ENCODE measurements at regions not wholly inside any gene's neighbourhood (a gene's known extent, or its start where the extent isn't known, plus 50 kb on each side); places are given as distances from the start of the nearest gene placed in this dataset.
"Not testable (repeated sequence)": the region's sequence is repeated elsewhere in the genome, so short reads cannot be mapped to it uniquely, and the experiment has no call there.

GRCh38 chr20:26073972-26074371, 377.3 kb upstream of the ZNF337 start:
- H3K4me1 ChIP-seq; DNase-seq; intact Hi-C loops (cut with DNase I; ENCODE audit: low total_unique reads); H3K4me3 ChIP-seq; H3K27me3 ChIP-seq; H3K36me3 ChIP-seq; in situ Hi-C loops (cut with MboI; ENCODE audit: low pct_ligation_motif_present in 1 of 4, low pct_unique_long_range_greater_than_20kb in 1 of 4, low sequenced_read_pairs in 3 of 4); H3K9me3 ChIP-seq; H3K27ac ChIP-seq: not testable (repeated sequence)
- 74 to 81% methylated on average over 4 of the region's 4 CpGs for WGBS, 2 donors (ENCODE audit: low coverage in 1 of 2)

- H3K4me1 ChIP-seq; DNase-seq; in situ Hi-C loops (cut with MboI; ENCODE audit: low pct_ligation_motif_present in 1 of 4, low pct_unique_long_range_greater_than_20kb in 1 of 4, low sequenced_read_pairs in 3 of 4); H3K4me3 ChIP-seq; H3K27ac ChIP-seq; H3K27me3 ChIP-seq; H3K36me3 ChIP-seq; H3K9me3 ChIP-seq; intact Hi-C loops (cut with DNase I; ENCODE audit: low total_unique reads): not testable (repeated sequence)
- WGBS, 2 donors (ENCODE audit: low coverage in 1 of 2), result no CpG with 5 or more reads among the region's 28 CpGs
These were observed 362.7 kb upstream of the ZNF337 start for GRCh38 chr20:26059324-26059723.

GRCh38 chr20:26058446-26058845, 361.8 kb upstream of the ZNF337 start:
- H3K36me3 ChIP-seq; H3K4me3 ChIP-seq; H3K27me3 ChIP-seq; in situ Hi-C loops (cut with MboI; ENCODE audit: low pct_ligation_motif_present in 1 of 4, low pct_unique_long_range_greater_than_20kb in 1 of 4, low sequenced_read_pairs in 3 of 4); DNase-seq; H3K9me3 ChIP-seq; H3K4me1 ChIP-seq; H3K27ac ChIP-seq; intact Hi-C loops (cut with DNase I; ENCODE audit: low total_unique reads): not testable (repeated sequence)
- no CpG with 5 or more reads among the region's 10 CpGs for WGBS, 2 donors (ENCODE audit: low coverage in 1 of 2)

- H3K9me3 ChIP-seq; in situ Hi-C loops (cut with MboI; ENCODE audit: low pct_ligation_motif_present in 1 of 4, low pct_unique_long_range_greater_than_20kb in 1 of 4, low sequenced_read_pairs in 3 of 4); H3K36me3 ChIP-seq; H3K4me1 ChIP-seq; H3K27me3 ChIP-seq; DNase-seq; H3K27ac ChIP-seq; H3K4me3 ChIP-seq; intact Hi-C loops (cut with DNase I; ENCODE audit: low total_unique reads): not testable (repeated sequence)
- WGBS, 2 donors (ENCODE audit: low coverage in 1 of 2), result no CpG with 5 or more reads among the region's 41 CpGs
These were observed 360.6 kb upstream of the ZNF337 start for GRCh38 chr20:26057135-26057752.

- DNase-seq; H3K9me3 ChIP-seq; intact Hi-C loops (cut with DNase I; ENCODE audit: low total_unique reads); in situ Hi-C loops (cut with MboI; ENCODE audit: low pct_ligation_motif_present in 1 of 4, low pct_unique_long_range_greater_than_20kb in 1 of 4, low sequenced_read_pairs in 3 of 4); H3K36me3 ChIP-seq; H3K27ac ChIP-seq; H3K27me3 ChIP-seq; H3K4me3 ChIP-seq; H3K4me1 ChIP-seq: not testable (repeated sequence)
- WGBS, 2 donors (ENCODE audit: low coverage in 1 of 2), result no CpG with 5 or more reads among the region's 4 CpGs
These were observed 329.1 kb upstream of the ZNF337 start for GRCh38 chr20:26025792-26026191.

GRCh38 chr20:26010942-26011276, 314.3 kb upstream of the ZNF337 start:
- H3K4me1 ChIP-seq; DNase-seq; H3K9me3 ChIP-seq; in situ Hi-C loops (cut with MboI; ENCODE audit: low pct_ligation_motif_present in 1 of 4, low pct_unique_long_range_greater_than_20kb in 1 of 4, low sequenced_read_pairs in 3 of 4); intact Hi-C loops (cut with DNase I; ENCODE audit: low total_unique reads); H3K4me3 ChIP-seq; H3K36me3 ChIP-seq; H3K27me3 ChIP-seq; H3K27ac ChIP-seq: not testable (repeated sequence)
- WGBS, 2 donors (ENCODE audit: low coverage in 1 of 2), result no CpG with 5 or more reads among the region's 6 CpGs

- Histone ChIP-seq H3K27ac (peak overlapping the region; percentile 77 to 90 (median 82)), H3K4me3 (peak overlapping the region; percentile 32 to 61 (median 42))
- H3K9me3 ChIP-seq; H3K4me1 ChIP-seq; intact Hi-C loops (cut with DNase I; ENCODE audit: low total_unique reads); DNase-seq; in situ Hi-C loops (cut with MboI; ENCODE audit: low pct_ligation_motif_present in 1 of 4, low pct_unique_long_range_greater_than_20kb in 1 of 4, low sequenced_read_pairs in 3 of 4); H3K36me3 ChIP-seq; H3K27me3 ChIP-seq: not testable (repeated sequence)
- 15 to 34% methylated on average over 2 to 10 of the region's 13 CpGs for WGBS, 2 donors (ENCODE audit: low coverage in 1 of 2)
These were observed 313.7 kb upstream of the ZNF337 start for GRCh38 chr20:26010224-26010941.

Measured in transverse colon (tissue), 4 donors.